Right kidney (tissue), 1 donor: ENCODE measurements at regions not wholly inside any gene's neighbourhood (a gene's known extent, or its start where the extent isn't known, plus 50 kb on each side); places are given as distances from the start of the nearest gene placed in this dataset.
"Not testable (repeated sequence)": the region's sequence is repeated elsewhere in the genome, so short reads cannot be mapped to it uniquely, and the experiment has no call there.

Experiments
- DNase-seq: peaks from one replicate; pipeline ENCODE4 v3.0.0-alpha.2; 2016

DNA sequence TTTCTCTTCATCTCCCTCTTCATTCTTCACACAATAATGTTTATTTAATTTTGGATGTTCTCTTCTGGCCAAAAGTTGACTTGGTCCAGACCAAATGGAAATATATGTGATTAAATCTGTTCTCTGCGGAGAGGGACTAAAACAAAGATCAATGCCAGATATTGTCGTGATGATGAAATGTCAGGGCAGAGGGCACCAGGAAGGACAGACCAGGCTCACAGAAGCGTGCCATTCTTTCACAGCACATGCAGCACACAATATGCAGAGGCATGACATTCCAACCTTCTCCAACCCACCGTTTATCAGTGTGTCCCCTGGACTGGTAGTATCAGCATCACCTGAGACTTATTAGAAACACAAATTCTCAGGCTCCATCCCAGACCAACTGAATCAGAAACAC is 125.2 kb upstream of the PLGLB2 start:
- not testable (repeated sequence) for DNase-seq

DNA sequence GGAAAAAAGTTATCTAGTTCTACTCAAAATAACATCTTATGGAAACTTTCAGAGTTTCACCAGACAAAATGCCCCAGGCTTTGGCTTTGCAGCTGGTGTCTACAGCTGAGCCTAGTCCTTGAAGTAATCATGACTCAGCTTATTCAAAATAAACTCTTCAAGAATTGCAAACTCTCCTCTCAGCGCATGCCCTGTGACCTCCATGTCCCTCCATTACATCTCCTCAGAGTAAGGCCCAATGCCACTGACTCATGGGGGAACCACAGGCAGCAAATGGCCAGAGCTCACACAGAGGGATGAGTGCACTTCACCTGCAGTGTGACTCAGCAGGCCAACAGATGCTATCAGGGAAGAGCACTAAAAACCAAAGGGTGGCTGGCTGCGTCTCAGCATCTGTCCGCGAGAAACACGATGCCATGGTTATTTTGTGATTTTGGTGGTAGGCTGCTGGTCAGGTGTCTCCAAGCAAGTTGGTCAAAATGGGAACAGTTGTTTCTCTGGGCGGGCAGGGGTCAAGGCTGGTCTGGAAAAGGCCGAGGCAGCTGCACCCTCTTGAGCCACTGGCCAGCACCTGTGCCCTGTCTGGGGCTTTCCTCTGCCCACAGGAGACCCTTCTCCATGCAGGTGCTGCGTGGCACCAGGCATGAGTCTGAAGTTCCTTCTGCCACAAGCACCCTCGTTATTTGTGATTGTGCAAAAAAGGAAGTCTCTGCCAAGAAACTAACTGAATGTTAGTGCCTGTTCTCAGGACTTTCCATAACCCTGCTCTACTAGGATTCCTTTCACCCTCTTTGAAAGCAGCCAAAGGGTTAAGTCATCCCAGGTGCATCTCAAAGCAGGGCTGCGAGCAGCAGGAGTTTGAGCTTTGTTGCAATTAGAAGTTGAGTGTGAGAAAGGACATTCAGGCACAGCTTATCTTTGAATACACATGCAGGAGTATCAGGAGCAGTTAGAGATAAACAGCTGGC is 118.1 kb upstream of the PLGLB2 start:
- not testable (repeated sequence) for DNase-seq

DNA sequence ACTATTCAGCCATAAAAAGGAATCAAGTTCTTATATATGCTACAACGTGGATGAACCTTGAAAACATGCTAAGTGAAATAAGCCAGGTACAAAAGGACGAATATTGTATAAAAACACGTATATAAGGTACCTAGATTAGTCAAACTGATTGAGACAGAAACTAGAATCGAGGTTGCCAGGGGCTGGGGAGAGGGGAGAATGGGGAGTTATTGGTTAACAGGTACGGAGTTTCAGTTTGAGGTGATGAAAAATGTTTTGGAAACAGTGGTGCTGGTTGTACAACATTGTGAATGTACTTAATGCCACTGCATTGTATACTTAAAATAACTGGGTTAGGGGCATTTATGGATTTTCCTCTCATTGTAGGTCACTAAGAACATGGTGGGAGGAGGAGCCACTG is 117.0 kb upstream of the PLGLB2 start:
- not testable (repeated sequence) for DNase-seq

DNA sequence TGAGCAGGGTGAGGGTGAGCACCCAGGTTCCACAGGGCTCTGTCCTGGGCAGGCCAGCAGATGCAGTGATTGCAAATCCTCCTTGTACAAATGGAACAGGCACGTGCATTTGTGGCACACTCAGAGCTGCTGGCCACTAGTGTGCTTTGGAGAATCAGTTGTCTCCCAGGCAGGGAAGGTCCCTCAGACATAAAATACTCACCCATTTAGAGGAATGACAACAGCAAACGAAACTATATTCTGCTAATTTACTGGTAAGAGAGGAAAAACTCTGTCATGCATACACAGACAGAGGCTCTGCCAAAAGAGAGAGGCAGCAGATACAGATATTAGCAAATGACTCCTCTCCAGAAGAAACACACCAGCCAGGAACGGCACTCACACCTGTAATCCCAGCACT is 116.5 kb upstream of the PLGLB2 start:
- DNase-seq: not testable (repeated sequence)

DNA sequence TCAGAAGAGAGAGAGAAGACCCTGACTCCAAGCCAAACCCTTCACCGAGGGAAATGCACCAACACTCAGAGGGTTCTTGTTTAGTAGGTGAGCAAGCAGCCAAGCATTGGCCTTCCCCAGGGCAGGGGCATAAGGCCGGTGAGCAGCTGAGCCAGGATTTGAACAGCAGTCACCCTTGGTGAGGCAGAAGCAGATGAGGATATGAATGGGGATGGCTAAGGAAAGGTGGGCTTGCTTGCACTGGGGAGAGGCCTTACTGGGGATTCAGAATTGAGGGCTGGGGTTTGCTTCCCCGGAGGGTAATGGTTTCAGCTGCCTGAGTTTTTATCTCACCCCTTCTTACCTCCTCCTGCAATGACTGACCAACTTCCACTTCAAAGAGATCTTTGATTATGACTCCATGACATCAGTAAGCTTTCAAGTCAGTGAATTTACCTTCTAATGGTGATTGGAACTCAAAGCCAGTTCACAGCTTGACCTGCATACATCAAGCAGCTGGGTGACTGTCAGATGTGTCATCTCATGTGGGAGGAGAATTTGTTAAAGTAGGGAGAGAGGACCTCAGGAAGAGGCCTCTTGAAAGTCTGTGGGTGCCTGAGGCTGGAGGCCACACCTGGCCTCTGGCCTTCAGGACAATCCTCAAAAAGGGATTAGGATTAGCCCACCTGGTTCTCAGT is 114.5 kb upstream of the PLGLB2 start:
- not testable (repeated sequence) for DNase-seq

DNA sequence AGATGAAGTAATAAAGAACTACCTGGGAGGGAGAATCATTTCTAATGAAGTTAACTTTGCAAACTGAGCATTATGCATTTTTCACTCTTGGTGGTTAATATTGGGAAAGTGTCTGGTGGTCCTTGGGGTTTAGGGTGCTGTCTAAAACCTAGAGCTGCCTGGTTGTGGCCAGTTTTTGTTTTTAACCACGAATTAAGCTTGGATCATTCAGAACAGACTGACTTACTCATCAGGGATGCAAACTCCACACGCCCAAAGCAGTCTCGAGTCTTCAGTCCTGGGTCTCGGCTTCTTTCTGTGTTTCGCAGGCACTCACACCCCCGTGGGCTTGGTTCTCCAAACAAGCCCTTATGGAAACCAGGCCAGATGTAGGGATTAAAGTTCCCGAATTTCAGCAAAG is 113.8 kb upstream of the PLGLB2 start:
- not testable (repeated sequence) for DNase-seq

DNA sequence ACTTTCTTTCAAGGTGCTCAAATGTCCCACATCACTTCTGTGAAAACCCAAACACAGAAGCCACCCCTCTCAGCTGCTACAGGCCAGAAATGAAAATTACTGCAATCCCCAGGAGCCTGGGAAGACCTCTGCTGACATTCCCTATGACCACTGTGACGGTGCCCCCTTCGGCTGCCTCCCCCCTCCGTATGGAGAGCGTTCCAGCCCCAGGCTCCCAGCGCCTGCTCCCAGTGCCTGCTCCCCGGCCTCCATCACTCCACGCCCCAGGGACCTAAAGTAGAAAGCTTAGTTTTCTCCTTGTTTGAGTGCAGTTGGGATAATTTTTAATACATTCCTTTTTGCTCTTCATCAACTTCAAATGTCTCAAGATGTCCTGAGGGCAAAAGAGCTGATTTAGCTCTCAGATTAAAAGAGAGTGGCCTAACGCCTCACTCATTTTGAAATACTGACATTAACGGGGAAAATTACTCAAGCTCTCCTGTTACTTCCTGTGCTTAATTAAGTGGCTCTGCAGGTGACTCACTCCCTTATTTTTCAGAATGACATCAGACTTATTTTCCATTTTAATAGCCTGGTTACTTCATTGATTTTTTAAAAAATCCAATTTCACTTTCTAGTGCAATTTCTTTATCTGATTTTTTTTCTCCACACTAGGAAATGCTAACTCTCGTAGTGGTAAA is 112.8 kb upstream of the PLGLB2 start:
- peak; percentile 31 for DNase-seq

DNA sequence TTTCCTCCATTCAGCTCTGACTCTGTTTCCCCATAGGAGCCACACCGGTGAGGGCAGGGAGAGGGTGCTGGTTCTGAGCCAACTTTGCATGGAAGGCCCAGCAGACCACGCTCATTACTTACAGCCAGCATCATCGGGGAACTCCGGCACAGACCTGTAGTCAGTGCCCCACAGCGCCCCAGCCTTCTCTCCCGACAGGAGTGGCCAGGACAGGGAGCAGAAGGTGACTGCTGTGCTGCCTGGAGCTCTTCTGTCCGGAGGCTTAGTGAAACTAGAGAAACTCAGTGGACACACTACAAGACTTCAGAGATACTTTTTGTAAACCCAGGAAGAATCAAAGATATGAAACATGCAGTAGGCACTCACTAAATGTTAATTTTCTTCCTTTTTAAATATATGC is 111.6 kb upstream of the PLGLB2 start:
- DNase-seq: not testable (repeated sequence)

DNA sequence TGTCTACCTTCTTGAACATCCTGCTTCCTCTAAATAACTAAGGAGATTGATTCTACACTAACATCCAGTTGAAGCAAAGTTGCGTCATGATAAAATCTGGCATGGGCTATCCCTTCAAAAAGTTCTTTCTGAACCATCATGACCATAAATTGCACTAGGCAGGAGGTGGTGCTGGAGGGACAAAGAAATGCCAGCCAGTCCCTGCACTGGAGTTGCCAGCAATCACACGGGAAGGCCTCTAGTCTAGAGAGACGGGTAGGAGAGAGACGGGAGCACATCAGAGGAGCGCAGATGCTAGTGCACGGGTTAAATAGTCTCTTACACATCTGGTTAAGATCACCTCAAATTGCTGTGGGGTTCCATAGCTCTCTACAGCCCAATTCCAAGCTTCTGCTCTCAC is 111.2 kb upstream of the PLGLB2 start:
- DNase-seq: not testable (repeated sequence)

DNA sequence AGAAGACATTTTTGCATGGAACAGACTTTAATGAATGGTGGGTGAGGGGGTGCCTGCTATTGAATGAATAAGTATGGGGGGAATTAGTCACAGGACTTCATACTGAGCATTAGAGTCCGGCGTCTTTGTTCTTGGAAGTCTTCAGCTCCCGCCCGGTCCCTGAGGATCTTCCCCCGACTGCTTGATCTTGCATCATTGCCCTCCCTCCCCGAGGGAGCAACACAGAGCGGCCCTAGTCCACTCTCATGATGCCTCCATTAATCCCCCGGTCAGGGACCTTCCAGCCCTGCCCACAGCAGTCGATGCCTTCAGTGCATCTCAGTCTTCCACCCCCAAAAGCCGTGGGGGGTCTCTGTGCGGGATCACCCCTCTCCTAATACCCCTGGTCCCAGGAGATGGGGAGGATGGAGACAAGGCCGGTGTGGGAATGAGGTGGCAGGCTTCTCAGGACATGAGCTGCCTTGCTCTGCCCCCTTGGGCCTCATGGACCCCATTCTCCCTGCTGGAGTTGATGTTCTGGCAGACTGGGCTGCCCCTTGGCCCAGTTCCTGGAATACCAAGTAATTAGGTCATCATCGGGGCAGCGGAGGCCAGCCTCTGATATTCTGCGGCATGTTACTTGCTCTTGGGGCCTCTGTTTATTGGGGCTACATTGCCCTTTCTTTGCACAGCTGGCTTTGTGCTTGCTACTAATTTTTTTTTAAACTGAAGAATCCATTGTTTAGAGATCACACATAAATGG is 110.5 kb upstream of the PLGLB2 start:
- DNase-seq: not testable (repeated sequence)

DNA sequence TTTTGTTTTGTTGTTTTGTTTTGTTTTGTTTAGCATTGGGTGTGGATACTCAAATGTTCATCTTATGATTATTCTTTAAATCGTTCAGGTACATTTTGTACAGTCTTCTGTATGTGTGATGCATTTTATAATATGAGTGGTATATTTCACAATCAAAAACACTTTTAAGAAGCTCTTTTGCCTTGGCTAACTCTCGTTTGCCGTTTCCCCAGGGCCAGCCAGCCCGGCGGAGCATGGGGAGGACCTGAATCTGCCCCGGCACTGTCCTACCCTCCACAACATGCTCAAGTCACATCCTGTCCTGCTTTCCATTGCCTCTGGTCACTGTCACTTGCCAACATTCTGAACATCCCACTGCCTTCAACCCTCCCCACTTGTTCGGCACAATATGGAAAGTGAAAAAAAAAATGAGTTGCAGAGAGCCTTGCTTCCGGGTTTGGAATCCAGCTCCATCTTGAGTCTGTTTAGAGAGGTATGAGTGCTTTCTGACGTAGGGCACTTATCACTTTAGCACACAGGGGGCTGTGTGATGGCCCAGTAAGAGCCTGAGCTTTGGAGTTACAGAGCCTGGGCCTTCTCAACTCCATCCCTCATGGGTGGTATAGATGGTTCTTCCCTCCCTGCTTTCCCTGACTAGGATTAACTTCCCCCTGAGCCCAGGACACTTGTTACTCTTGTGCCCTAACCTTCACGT is 109.6 kb upstream of the PLGLB2 start:
- DNase-seq: not testable (repeated sequence)

DNA sequence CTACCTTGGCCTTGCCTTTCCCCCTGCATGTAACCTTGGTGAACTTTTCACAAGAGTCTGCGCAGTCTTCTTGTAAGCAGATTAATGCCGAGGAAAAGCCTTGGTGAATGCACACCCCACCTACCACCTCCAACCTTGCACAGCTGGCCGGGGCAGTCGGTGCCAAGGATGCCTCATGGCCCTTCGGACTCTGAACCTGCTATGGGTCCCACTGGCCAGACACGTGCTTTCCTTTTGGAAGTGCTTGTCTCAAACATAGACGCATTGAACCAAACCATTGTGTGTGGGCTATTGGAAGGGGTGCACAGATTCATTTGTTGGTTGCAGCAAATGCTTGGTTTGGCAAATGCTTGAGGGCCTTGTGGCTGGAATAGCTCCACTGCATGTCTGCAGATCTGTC is 109.0 kb upstream of the PLGLB2 start:
- DNase-seq: not testable (repeated sequence)

DNA sequence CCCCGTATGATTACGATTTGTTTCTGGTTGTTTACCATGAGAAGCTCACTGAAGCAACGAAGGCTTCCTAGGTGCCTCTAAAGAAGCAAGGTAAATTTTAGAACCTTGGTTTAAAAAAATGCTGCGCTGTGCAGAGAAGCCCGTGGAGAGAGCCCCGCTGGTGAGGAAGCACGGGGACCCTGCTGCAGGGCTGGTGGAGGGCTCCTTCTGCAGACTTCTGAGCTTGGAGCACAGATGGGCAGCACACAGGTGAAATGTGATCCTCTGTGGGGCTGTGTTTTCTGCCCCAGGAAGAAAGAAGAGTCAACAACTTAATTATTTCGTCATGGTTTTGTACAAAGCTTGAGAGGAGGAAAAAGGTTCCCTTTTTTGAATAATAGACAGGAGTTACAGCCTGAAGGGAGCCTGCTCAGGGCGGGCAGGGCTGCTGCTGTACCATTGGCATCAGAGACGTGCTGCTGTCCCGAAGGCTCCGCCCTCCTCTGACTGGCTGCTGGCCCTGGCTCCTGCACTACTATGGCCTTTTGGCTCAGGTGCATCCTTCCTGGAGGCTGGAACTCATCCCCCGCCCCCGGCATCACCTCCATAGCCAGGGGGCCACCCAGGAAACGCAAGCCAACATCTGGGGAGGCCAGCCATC is 108.0 kb upstream of the PLGLB2 start:
- not testable (repeated sequence) for DNase-seq

DNA sequence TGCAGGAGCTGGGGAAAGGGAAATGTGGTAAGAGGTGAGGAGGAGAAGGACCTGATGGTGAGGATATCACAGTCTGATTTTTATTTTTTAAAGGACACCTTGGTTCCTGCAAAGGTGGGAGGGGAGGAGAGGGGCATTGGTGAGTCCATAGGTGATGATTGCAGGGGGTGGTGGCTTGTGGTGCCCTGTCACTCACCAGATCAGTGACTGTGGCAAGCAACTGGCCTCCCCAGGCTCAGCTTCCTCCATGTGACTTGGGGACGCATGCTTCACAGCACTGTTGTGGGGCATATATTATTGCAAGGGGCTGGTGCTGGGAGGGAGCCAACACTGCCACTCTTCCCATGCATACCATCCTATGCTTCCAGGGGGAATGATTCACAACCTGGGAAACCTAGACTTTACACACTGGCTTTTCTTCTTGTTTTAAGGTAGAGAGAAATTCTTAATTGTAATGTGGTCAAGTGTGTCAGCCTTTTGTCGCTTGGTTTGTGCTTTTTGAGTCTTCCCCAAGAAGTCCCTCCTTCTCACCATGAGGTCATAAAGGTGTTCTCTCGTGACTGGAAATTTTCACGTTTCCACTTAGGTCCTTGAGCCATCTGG is 106.8 kb upstream of the PLGLB2 start:
- not testable (repeated sequence) for DNase-seq

DNA sequence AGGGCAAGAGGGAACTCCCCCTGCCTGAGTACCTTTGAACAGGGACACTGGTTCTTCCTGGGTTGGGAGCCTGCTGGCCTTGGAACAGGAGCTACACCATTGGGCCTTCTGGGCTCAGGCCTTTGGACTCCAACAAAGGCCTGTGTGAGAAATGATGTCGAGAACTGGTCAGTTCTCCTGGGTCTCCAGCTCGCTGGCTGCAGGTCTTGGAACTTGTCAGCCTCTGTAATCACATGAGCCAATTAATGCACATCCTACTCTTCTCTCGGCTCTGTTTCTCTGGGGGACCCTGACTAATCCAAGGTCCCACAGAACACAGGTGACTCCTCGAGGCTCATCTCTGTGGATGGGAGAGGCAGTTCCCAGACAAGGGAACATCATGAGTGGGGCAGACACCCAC is 104.7 kb upstream of the PLGLB2 start:
- DNase-seq: not testable (repeated sequence)

DNA sequence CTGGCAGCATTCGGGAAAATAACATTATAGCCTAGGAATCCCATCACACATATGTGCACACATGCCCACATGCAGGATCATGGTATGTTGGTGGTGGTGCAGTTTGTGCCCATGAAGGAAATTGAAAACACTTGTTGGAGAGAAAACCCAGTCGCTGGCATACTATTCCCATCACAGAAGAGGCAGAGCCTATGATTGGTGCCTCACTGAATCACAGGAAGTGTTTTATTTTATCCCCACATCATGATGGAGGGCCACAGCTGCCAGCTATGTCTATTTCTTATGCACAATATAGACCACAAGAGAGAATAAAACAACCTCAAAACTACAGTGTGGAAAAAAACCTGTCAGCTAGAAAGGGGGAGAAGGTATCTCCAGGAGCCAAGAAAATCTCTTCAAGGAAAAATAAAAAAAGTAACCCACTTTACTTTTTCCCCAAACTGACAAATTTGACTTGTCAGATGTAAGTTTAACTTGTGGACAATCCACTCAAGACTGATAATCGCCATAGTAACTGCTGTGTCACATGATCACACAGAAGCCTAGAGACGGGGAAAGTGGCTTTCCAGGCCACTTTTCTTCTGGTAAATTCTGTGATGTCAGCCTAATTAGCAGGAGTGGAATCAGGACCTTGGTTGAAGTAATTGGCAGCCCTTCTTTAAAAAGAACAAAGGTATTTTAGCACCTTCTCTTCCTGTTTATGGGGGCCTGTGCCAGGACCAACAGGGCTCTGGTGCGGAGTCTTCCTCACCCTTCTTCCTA is 100.0 kb upstream of the PLGLB2 start:
- not testable (repeated sequence) for DNase-seq

DNA sequence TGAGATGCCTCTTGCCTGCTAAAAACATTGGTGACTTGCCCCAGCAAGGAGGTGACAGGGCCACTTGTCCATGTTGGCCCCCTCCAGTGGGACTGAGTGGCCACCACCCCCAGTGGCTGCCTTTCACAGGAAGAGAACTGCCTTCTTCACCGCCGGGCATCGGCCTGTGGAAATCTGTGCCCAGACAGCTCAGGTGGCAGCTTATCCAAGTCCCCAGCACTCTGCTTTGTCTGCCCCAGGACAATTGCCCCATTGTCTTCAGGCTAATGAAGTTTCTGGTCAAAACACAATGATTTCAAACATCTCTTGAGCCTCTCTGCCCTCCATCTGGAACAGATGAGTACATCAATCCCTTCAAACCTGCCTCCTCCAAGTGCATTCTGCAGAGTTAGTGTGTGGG is 99.1 kb upstream of the PLGLB2 start:
- not testable (repeated sequence) for DNase-seq

DNA sequence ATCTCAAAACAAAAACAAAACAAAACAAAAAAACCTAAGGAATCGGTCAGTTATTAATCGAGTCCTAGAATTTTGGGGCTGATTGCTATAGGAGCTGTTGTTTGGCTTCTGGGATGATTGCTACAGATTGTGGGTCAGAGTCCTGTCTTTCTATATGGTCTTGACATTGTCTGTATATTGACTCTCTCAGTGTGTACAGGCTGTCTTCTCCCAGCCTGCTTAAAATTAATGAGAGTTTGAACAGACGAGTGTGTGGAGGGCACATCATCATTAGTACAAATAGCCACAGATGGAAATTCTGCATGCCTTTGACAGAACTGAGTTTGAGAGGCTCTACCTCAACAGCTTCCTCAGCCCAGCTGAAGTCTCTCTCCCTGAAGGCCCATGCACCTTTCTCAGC is 98.0 kb upstream of the PLGLB2 start:
- not testable (repeated sequence) for DNase-seq

DNA sequence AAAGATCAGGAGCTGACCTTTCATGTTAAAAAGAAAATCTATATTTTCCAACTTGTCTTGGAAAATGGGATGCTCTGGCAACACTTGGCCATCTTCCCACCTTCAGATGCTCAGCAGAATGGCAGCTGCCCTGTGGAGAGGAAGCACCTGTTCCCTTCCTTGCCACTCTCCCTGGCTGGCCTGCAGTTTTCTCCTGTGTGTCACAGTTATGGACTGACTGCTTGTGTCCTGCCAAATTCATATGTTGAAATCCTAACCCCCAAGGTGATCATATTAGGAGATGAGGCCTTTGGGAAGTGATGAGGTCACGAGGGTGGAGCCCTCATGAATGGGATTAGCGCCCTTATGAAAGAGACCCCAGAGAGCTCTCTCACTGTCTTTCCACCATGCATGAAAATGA is 97.0 kb upstream of the PLGLB2 start:
- DNase-seq: not testable (repeated sequence)

DNA sequence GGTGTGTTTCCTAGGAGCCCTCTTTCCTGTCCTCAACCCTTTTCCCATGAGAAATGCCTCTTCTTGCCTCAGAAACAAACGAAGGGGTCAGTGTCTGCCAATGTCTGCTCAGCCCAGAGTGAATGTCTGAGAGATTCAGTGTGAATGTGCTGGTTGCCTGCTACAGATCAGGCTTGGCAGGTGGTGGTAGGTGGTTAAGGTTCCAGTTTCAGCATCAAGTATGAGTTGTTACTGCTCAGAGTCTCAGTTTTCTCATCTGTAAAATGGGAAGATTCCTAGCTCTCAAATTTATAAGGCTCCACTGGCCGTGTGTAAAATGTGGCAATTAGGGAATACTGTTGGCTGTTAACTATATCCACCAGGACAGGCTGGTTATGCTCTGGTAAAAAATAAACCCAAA is 96.3 kb upstream of the PLGLB2 start:
- DNase-seq: not testable (repeated sequence)
